Kidney tubule cell (primary cell): ENCODE measurements at regions not wholly inside any gene's neighbourhood (a gene's known extent, or its start where the extent isn't known, plus 50 kb on each side); places are given as distances from the start of the nearest gene placed in this dataset.
"Not testable (repeated sequence)": the region's sequence is repeated elsewhere in the genome, so short reads cannot be mapped to it uniquely, and the experiment has no call there.

Experiments used
- DNase-seq: peaks from one replicate; pipeline ENCODE4 v3.0.0-alpha.2; 2018; ENCODE audit warnings: low spot score

DNA sequence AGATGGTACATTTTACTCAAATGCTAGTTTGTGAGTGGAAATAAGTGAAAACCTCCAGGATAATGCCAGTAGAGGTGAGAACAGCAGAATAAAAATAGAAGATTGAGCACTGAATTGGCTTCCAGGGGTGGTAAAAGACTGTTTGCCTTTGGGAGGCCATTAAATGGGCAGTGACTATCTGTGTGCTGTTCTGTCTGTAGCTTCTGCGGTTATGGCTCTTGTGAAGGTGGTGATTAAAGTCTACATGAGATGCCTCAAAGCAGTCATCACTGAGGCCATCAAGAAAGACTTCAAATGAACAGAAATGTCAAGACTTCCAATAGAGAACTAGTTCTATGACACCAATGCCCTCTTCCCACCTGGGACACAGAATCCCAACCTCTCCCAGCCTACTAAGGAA is 108.8 kb downstream of the EFHB start:
- DNase-seq = no peak

DNA sequence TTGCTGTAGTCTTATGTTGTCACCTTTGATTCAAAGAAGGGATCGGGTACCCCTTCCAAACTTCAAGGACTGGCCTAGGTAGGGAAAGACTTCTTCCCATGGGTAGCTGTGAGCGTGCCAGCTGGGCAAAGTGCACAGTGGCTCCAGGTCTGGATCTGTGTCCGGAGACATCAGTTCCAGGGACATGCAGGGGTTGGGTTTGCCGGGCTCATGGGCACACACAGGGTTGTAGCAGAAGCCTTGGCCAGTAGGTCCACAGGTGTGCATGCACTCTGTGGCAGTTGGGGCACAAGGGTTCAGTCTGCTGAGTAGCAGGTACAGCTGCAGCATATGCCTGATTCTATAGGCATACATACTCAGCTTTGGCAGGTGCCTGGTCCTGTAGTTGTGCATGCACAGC is 111.2 kb downstream of the EFHB start:
- no peak for DNase-seq

- DNase-seq = no peak
Observed at GRCh38 chr3:19816631-19817030, 117.4 kb downstream of the EFHB start.

GRCh38 chr3:19815805-19816204 is 118.2 kb downstream of the EFHB start:
- no peak for DNase-seq

- not testable (repeated sequence) for DNase-seq
Observed at GRCh38 chr3:19813743-19814142, 120.3 kb downstream of the EFHB start.

GRCh38 chr3:19811689-19812088 is 122.3 kb downstream of the EFHB start:
- DNase-seq = no peak

GRCh38 chr3:19808834-19809233 is 125.2 kb downstream of the EFHB start:
- no peak for DNase-seq

GRCh38 chr3:19799887-19800286 is 134.1 kb downstream of the EFHB start:
- no peak for DNase-seq

GRCh38 chr3:19799115-19799514 is 134.9 kb downstream of the EFHB start:
- DNase-seq = no peak

DNA sequence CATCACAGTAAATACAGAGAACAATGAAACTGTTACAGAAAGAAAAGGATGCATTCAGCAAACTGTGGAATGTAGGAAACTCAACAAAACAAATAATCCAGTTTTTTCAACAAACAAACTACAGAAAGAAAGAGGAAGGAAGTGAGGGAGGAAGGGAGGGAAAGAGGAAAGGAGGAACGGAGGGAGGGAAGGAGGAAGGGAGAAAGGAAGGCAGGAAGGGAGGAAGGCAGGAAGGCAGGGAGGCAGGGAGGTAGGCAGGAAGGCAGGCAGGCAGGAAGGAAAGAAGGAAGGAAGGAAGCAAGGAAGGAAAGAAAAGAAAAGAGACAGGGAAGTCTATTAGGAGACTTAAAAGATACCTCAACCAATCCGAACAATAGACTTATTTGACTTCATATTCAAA is 135.7 kb downstream of the EFHB start:
- DNase-seq = no peak

- DNase-seq = no peak
Observed at GRCh38 chr3:19792388-19792787, 141.6 kb downstream of the EFHB start.

DNA sequence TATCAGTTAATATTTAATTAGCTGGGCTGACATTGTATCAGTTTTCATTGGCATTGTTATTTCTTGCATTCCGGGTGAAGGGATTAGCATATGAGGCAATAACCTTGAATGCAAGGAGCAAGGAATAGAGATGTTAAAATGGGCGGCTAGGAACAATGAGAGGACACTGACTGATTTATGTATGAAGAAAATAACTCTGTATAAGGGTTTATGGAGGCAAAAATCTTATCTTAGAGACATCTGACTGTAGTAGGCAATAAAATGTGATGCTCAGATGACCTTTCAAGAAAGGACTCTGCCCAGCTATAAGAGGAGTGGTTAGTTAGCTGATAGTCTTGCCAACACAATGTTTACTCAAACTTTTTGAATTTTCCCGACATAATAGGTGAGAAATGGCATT is 158.3 kb downstream of the EFHB start:
- DNase-seq = no peak

DNA sequence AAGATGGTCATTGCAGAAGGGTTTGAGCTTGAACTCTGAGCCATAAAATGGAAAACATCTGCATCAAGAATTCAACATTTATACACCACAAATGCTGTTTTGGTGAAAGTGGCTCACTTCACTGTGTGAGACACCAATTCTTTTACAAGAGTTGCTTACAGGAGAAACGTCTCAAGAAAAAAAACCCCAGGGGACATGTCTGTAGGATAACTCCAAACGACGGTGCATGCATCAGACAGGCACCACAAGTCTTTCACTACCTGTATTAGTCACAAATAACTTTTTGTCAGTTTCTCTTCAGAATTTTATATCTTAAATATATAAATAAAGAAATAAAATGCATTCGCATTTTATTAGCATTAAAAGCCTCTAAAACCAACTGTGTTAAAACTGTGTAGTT is 164.3 kb downstream of the EFHB start:
- DNase-seq = no peak

DNA sequence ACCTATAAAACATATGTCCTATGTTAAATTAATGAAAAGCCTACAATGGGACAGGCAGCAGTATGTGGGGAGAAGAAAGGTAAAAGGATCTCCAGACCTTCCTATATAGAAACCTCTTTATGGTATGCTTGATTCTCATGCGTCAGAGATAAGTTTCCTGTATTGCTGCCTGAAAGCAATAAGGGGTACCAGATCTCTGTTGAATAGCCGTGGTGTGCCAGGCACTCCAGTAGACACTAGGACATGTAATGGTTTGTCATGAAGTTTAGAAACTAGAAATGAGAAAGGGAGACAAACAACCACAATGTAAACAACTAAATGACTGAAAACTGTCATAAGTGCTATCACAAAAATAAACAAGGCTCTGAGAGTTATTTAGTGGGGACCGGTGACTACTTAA is 168.1 kb downstream of the EFHB start:
- no peak for DNase-seq

GRCh38 chr3:19757773-19758172 is 176.2 kb downstream of the EFHB start:
- peak; percentile 75 for DNase-seq

DNA sequence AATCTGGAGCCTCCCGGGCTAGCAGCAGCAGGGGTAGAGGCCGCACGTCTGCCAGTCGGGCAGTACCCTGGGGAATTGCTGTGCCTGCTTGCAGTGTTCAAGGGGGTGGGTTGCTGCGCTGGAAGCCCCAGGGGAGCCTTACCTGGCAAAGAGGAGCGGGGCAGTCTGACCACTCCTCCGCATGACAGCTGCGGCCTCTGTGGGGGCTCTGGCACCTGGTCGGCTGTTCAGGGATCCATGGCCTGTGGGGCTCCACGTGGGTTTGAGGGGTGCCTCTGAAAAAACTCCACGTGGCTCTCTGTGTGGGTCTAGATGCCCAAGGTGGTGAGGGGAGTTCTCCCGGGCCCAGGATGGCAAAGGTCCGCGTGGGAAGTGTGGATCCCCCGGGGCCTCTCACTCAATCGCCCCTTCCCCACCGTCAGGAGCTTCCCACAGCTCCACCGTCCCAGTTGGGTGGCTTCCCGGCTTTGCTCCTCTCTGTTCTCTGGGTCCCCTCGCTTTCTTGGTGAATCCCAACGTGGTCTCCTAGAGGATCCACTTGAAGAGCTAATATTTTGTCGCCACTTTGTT is 184.5 kb downstream of the EFHB start:
- DNase-seq = no peak

DNA sequence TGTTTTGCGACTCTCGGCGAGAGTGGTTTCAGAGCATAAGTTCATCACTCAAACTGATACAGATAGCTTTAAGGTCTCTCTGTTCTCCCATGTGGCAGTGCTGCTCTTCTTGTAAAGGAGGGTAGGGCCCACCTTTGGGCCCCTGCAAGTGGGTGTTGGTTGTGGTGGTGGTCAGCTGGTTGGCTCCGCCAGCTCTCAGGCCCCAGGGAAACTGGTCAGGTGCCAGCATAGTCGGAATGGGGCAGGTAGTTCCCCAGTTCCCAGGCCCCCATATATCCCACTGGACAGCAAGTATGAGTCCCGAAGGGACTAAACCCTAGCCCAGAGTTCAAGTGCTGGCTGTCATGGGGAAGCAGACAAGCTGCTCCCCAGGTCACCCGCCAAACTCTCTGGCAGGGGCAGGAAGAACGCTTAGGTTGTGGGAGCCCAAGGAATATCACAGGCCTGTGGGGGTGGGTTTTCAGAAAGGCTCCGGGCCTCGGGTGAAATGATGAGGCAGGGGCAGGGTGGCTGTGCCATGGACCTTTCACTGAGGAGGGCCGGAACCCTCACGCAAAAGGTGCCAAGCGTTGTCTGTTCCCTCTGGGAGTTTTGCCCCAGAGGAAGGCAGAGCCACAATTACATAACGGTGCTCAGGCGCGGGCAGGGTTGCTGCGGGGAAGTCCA is 185.1 kb downstream of the EFHB start:
- DNase-seq = no peak

DNA sequence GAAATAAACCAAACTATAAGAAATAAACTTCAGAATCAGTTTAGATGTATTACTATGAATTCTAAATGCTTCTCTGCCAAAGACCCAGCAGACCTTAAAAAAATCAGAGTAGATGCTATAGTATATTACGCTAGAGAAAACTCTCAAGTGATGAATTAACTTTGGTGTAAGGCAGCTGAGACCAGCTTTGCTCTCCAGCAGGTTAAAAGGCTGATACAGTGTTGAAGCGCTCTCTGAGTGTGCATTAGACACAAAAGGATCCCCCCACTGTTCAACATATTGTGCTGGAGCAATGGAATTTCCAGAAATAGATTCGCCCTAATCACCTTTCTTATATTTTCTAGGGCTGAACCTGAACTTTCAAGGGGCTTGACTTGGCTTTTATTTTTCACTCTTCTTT is 190.0 kb downstream of the EFHB start:
- DNase-seq = no peak

DNA sequence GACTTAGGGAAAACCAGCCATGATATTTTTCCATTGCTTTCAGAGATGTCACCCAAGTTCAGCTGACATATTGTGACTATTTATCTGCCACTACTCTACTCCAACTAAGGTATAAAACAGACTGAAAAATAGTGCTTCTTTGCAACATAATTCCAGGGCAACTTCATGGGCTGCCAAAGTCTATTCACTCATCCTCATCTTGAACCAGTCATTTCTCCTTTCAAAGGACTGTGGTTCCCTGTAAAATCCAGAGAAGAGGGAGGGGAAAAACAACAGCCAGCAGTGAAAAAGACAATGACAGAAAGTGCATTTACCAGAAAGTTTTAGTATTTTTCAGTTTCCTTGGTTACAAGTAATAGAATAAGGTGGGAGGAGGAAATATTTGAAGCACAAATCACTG is 191.1 kb downstream of the EFHB start:
- no peak for DNase-seq

GRCh38 chr3:19739504-19739903 is 194.5 kb downstream of the EFHB start:
- DNase-seq = no peak

DNA sequence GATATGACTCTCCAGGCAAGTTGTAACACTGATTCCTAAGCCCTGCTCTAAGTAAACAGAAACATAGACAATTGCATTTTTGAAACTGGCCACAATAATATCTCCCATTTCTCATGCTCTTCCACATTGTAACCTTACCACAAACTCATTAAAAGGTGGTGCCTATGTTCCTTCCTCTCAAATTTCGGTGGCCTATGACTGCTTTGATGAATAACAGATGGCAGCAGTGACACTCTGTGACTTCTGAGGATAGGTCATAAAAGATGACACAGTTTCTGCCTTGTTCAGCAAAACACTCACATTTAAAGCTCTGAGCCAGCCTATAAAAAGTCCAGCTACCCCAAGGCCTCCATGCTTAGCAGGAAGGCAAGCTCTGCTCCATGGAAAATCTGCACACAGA is 195.2 kb downstream of the EFHB start:
- no peak for DNase-seq

GRCh38 chr3:19735111-19735510 is 198.9 kb downstream of the EFHB start:
- DNase-seq = no peak

- no peak for DNase-seq
Observed at GRCh38 chr3:19734453-19734852, 199.6 kb downstream of the EFHB start.

GRCh38 chr3:19725000-19725399 is 209.0 kb downstream of the EFHB start:
- no peak for DNase-seq
